WTC11 (cell line): ENCODE measurements at regions not wholly inside any gene's neighbourhood (a gene's known extent, or its start where the extent isn't known, plus 50 kb on each side); places are given as distances from the start of the nearest gene placed in this dataset.

ENCODE experiments used
- ATAC-seq: fragments of 200-7000 bp; cut with Tn5 transposase; 2 replicates; pipeline ENCODE4 v1.10.0; 2021; ENCODE audit warnings: mild to moderate bottlenecking, moderate library complexity
- CTCF ChIA-PET: fragments of 300-600 bp; sonication (Branson Sonifier 250); formaldehyde crosslinking; loops from one replicate; lab custom pipeline; 2021; ENCODE audit warnings: antibody characterized with exemption; lab: Charles Lee
- POLR2A ChIA-PET: fragments of 350-600 bp; sonication (Branson Sonifier 250); formaldehyde crosslinking; loops from one replicate; lab custom pipeline; 2021; ENCODE audit warnings: antibody characterized with exemption; lab: Charles Lee
- DNase-seq: peaks from one replicate; pipeline ENCODE4 v3.0.0; 2021; ENCODE audit warnings: low spot score
- H3K27ac Mint-ChIP-seq: 2 replicates; pipeline ENCODE4 v1.8.0; 2021; ENCODE audit warnings: mixed read lengths
- H3K27me3 Mint-ChIP-seq: 2 replicates; pipeline ENCODE4 v1.8.0; 2021; ENCODE audit warnings: low read depth, mild to moderate bottlenecking, moderate library complexity, mixed read lengths
- H3K36me3 Mint-ChIP-seq: 2 replicates; pipeline ENCODE4 v1.8.0; 2021; ENCODE audit warnings: mixed read lengths
- H3K4me1 Mint-ChIP-seq: 2 replicates; pipeline ENCODE4 v1.8.0; 2022; ENCODE audit warnings: mixed read lengths
- H3K4me3 Mint-ChIP-seq: 2 replicates; pipeline ENCODE4 v1.8.0; 2021; ENCODE audit warnings: mild to moderate bottlenecking, moderate library complexity, mixed read lengths
- H3K9me3 Mint-ChIP-seq: 2 replicates; pipeline ENCODE4 v1.8.0; 2021; ENCODE audit warnings: mixed read lengths
- AFF4 ChIP-seq: sonication (generic); formaldehyde crosslinking; IDR thresholded peaks from 2 replicates; pipeline ENCODE4 v1.8.1; 2023; ENCODE audit warnings: mild to moderate bottlenecking, missing genetic modification reagents, borderline replicate concordance
- ATF6 ChIP-seq: sonication (generic); formaldehyde crosslinking; IDR thresholded peaks from 2 replicates; pipeline ENCODE4 v1.8.1; 2023; ENCODE audit warnings: mild to moderate bottlenecking, missing genetic modification reagents
- E2F1 ChIP-seq: sonication (generic); formaldehyde crosslinking; IDR thresholded peaks from 2 replicates; pipeline ENCODE4 v1.8.0; 2022; ENCODE audit warnings: mild to moderate bottlenecking, missing genetic modification reagents
- GABPB1 ChIP-seq: sonication (generic); formaldehyde crosslinking; IDR thresholded peaks from 2 replicates; pipeline ENCODE4 v1.8.1; 2023; ENCODE audit warnings: mild to moderate bottlenecking, missing genetic modification reagents
- IRF1 ChIP-seq: sonication (generic); formaldehyde crosslinking; IDR thresholded peaks from 2 replicates; pipeline ENCODE4 v1.8.0; 2023; ENCODE audit warnings: missing genetic modification reagents
- NFE2L1 ChIP-seq: sonication (generic); formaldehyde crosslinking; IDR thresholded peaks from 2 replicates; pipeline ENCODE4 v1.8.1; 2023; ENCODE audit warnings: missing genetic modification reagents
- NR1H2 ChIP-seq: sonication (generic); formaldehyde crosslinking; IDR thresholded peaks from 2 replicates; pipeline ENCODE4 v1.9.0; 2021; ENCODE audit warnings: mild to moderate bottlenecking, moderate library complexity, missing genetic modification reagents
- SP1 ChIP-seq: sonication (generic); formaldehyde crosslinking; conservative IDR thresholded peaks from 2 replicates; pipeline ENCODE4 v1.8.1; 2022; ENCODE audit warnings: missing genetic modification reagents
- USF2 ChIP-seq: sonication (generic); formaldehyde crosslinking; IDR thresholded peaks from 2 replicates; pipeline ENCODE4 v1.8.1; 2023; ENCODE audit warnings: mild to moderate bottlenecking, missing genetic modification reagents, moderate library complexity
- ZMAT4 ChIP-seq: fragments of 250-450 bp; sonication (Bioruptor Pico); IDR thresholded peaks from 2 replicates; pipeline ENCODE4 v1.9.0; 2021; ENCODE audit warnings: mild to moderate bottlenecking
- ZNF396 ChIP-seq: fragments of 250-450 bp; sonication (Bioruptor Pico); IDR thresholded peaks from 2 replicates; pipeline ENCODE4 v1.8.0; 2021; ENCODE audit warnings: mild to moderate bottlenecking, moderate library complexity, borderline replicate concordance
- ZNF532 ChIP-seq: fragments of 250-450 bp; sonication (Bioruptor Pico); IDR thresholded peaks from 2 replicates; pipeline ENCODE4 v1.9.0; 2021; ENCODE audit warnings: mild to moderate bottlenecking, borderline replicate concordance

- ChIA-PET POLR2A (no interaction called here), CTCF (interaction anchor here (4.3 to 4.9 kb wide), 2 partner anchors 136 to 253 kb away, joined by 41 to 76 read pairs; no protein-coding TSS in a partner anchor)
- H3K4me1 Mint-ChIP-seq: peaks cover 7% of the 10 kb centered on the region
- no peaks in the 10 kb centered on the region for H3K9me3 Mint-ChIP-seq
- H3K27ac Mint-ChIP-seq: no peak overlapping the region
- no peak for DNase-seq
- H3K36me3 Mint-ChIP-seq: no peaks in the 10 kb centered on the region
- no peak overlapping the region for H3K4me3 Mint-ChIP-seq
- H3K27me3 Mint-ChIP-seq: no peaks in the 10 kb centered on the region
- ATAC-seq: no peak
- TF ChIP-seq USF2 (CRISPR knock-in tag): no peak
- TF ChIP-seq ZNF396 (CRISPR knock-in tag): no peak
- no peak for TF ChIP-seq AFF4 (CRISPR knock-in tag)
- no peak for TF ChIP-seq E2F1 (CRISPR knock-in tag)
- no peak for TF ChIP-seq NFE2L1
- no peak for TF ChIP-seq NR1H2
- no peak for TF ChIP-seq SP1 (CRISPR knock-in tag)
- TF ChIP-seq IRF1 (CRISPR knock-in tag): no peak
- TF ChIP-seq GABPB1 (CRISPR knock-in tag): no peak
- TF ChIP-seq ZNF532 (CRISPR knock-in tag): no peak
- no peak for TF ChIP-seq ATF6 (CRISPR knock-in tag)
- TF ChIP-seq ZMAT4 (CRISPR knock-in tag): no peak
- TF ChIP-seq, all 79 proteins: peak for 0
Measured at GRCh38 chr18:7173216-7173615, 55.6 kb upstream of the LAMA1 start.
